ENCODE measurements at regions not wholly inside any gene's neighbourhood (a gene's known extent, or its start where the extent isn't known, plus 50 kb on each side); places are given as distances from the start of the nearest gene placed in this dataset.

- no peak overlapping the region for H2AFZ ChIP-seq (ENCODE audit: low read length)
These were observed 78.3 kb upstream of the RNU6ATAC start for GRCh38 chr9:134242706-134243105.

GRCh38 chr9:134243778-134244467 is 79.6 kb upstream of the RNU6ATAC start:
- Histone ChIP-seq H2BK15ac (ENCODE audit: low read length) (no peak overlapping the region), H3K79me1 (ENCODE audit: low read depth, low read length) (no peaks in the 10 kb centered on the region), H3K27ac (replicated peaks; ENCODE audit: low read length) (no peak overlapping the region), H4K8ac (ENCODE audit: low read depth, low read length) (no peak overlapping the region), H3K27me3 (ENCODE audit: control insufficient read depth in 3 of 3, insufficient read depth in 3 of 3, low read depth in 1 of 3, low read length in 3 of 3) (peaks cover 0 to 38% (median 0%) of the 10 kb centered on the region in 3 experiments), H3K4me3 (ENCODE audit: low read length in 2 of 2) (no peak overlapping the region), H2BK5ac (ENCODE audit: low read length) (no peak overlapping the region), H3K18ac (ENCODE audit: low read length) (no peak overlapping the region), H3K9me3 (replicated peaks in 1 of 2; ENCODE audit: control insufficient read depth in 2 of 2, insufficient read depth in 1 of 2, low read depth in 1 of 2, low read length in 2 of 2) (peaks cover 6 to 7% of the 10 kb centered on the region in 2 donors), H2BK12ac (ENCODE audit: low read length) (no peak overlapping the region), H3K4me1 (ENCODE audit: control insufficient read depth in 2 of 2, insufficient read depth in 1 of 2, low read depth in 1 of 2, low read length in 2 of 2) (peaks cover 0 to 2% of the 10 kb centered on the region in 2 donors), H3K4ac (ENCODE audit: low read length) (no peak overlapping the region), H3K9ac (ENCODE audit: low read depth, low read length, poor library complexity) (no peak overlapping the region), H2BK120ac (ENCODE audit: low read depth, low read length) (no peak overlapping the region), H3K4me2 (ENCODE audit: insufficient read depth, low read length, poor library complexity, severe bottlenecking) (no peak overlapping the region), H3K14ac (ENCODE audit: low read length) (no peak overlapping the region), H3K23ac (ENCODE audit: low read depth, low read length, poor library complexity) (no peak overlapping the region), H2AFZ (ENCODE audit: low read length) (no peak overlapping the region), H3K36me3 (replicated peaks in 1 of 2; ENCODE audit: control insufficient read depth in 2 of 2, insufficient read depth in 2 of 2, low read length in 2 of 2) (no peaks in the 10 kb centered on the region), H2AK5ac (ENCODE audit: low read depth, low read length) (no peak overlapping the region), H4K91ac (ENCODE audit: low read depth, low read length, poor library complexity) (no peak overlapping the region)
- no peak for DNase-seq (ENCODE audit: low spot score)
- WGBS, 2 donors (ENCODE audit: extremely low coverage in 2 of 2, insufficient read length in 2 of 2, insufficient replicate concordance in 1 of 2): no CpG with 5 or more reads among the region's 14 CpGs

More at GRCh38 chr9:134242706-134243105, 78.3 kb upstream of the RNU6ATAC start:
- Histone ChIP-seq H3K18ac (ENCODE audit: low read length) (peak overlapping the region; percentile 67), H3K9ac (ENCODE audit: low read depth, low read length, poor library complexity) (no peak overlapping the region), H2BK120ac (ENCODE audit: low read depth, low read length) (no peak overlapping the region), H2AK5ac (ENCODE audit: low read depth, low read length) (no peak overlapping the region), H3K4me3 (ENCODE audit: low read length in 2 of 2) (no peak overlapping the region), H4K8ac (ENCODE audit: low read depth, low read length) (no peak overlapping the region), H3K4me2 (ENCODE audit: insufficient read depth, low read length, poor library complexity, severe bottlenecking) (no peak overlapping the region), H3K23ac (ENCODE audit: low read depth, low read length, poor library complexity) (peak overlapping the region; percentile 3), H3K4ac (ENCODE audit: low read length) (no peak overlapping the region), H3K14ac (ENCODE audit: low read length) (no peak overlapping the region), H3K27ac (replicated peaks; ENCODE audit: low read length) (no peak overlapping the region), H2BK5ac (ENCODE audit: low read length) (no peak overlapping the region), H2BK15ac (ENCODE audit: low read length) (no peak overlapping the region), H3K4me1 (ENCODE audit: control insufficient read depth in 2 of 2, insufficient read depth in 1 of 2, low read depth in 1 of 2, low read length in 2 of 2) (peaks cover 0 to 2% of the 10 kb centered on the region in 2 donors), H3K27me3 (ENCODE audit: control insufficient read depth in 3 of 3, insufficient read depth in 3 of 3, low read depth in 1 of 3, low read length in 3 of 3) (peaks cover 0 to 38% (median 0%) of the 10 kb centered on the region in 3 experiments), H3K9me3 (replicated peaks in 1 of 2; ENCODE audit: control insufficient read depth in 2 of 2, insufficient read depth in 1 of 2, low read depth in 1 of 2, low read length in 2 of 2) (peaks cover 0 to 2% of the 10 kb centered on the region in 2 donors), H3K79me1 (ENCODE audit: low read depth, low read length) (no peaks in the 10 kb centered on the region), H4K91ac (ENCODE audit: low read depth, low read length, poor library complexity) (no peak overlapping the region), H2BK12ac (ENCODE audit: low read length) (no peak overlapping the region), H3K36me3 (replicated peaks in 1 of 2; ENCODE audit: control insufficient read depth in 2 of 2, insufficient read depth in 2 of 2, low read length in 2 of 2) (no peaks in the 10 kb centered on the region)
- DNase-seq (ENCODE audit: low spot score): no peak
- no CpG with 5 or more reads among the region's 19 CpGs for WGBS, 2 donors (ENCODE audit: extremely low coverage in 2 of 2, insufficient read length in 2 of 2, insufficient replicate concordance in 1 of 2)

- H4K8ac ChIP-seq (ENCODE audit: low read depth, low read length): no peak overlapping the region
- H3K4me3 ChIP-seq (ENCODE audit: low read length in 2 of 2): no peak overlapping the region
- no peaks in the 10 kb centered on the region for H3K36me3 ChIP-seq (replicated peaks in 1 of 2; ENCODE audit: control insufficient read depth in 2 of 2, insufficient read depth in 2 of 2, low read length in 2 of 2)
- no peak overlapping the region for H3K23ac ChIP-seq (ENCODE audit: low read depth, low read length, poor library complexity)
- no peak overlapping the region for H2AK5ac ChIP-seq (ENCODE audit: low read depth, low read length)
- H3K18ac ChIP-seq (ENCODE audit: low read length): no peak overlapping the region
- H2AFZ ChIP-seq (ENCODE audit: low read length): no peak overlapping the region
- no CpG with 5 or more reads among the region's 11 CpGs for WGBS, 2 donors (ENCODE audit: extremely low coverage in 2 of 2, insufficient read length in 2 of 2, insufficient replicate concordance in 1 of 2)
- no peak overlapping the region for H3K4ac ChIP-seq (ENCODE audit: low read length)
- H3K9ac ChIP-seq (ENCODE audit: low read depth, low read length, poor library complexity): no peak overlapping the region
- no peak overlapping the region for H2BK120ac ChIP-seq (ENCODE audit: low read depth, low read length)
- no peak overlapping the region for H2BK12ac ChIP-seq (ENCODE audit: low read length)
- no peak overlapping the region for H2BK5ac ChIP-seq (ENCODE audit: low read length)
- H3K4me1 ChIP-seq (ENCODE audit: control insufficient read depth in 2 of 2, insufficient read depth in 1 of 2, low read depth in 1 of 2, low read length in 2 of 2): peaks cover 0 to 2% of the 10 kb centered on the region in 2 donors
- H3K9me3 ChIP-seq (replicated peaks in 1 of 2; ENCODE audit: control insufficient read depth in 2 of 2, insufficient read depth in 1 of 2, low read depth in 1 of 2, low read length in 2 of 2): peaks cover 6 to 11% of the 10 kb centered on the region in 2 donors
- no peak overlapping the region for H3K27ac ChIP-seq (replicated peaks; ENCODE audit: low read length)
- no peak overlapping the region for H3K14ac ChIP-seq (ENCODE audit: low read length)
- H4K91ac ChIP-seq (ENCODE audit: low read depth, low read length, poor library complexity): no peak overlapping the region
- DNase-seq (ENCODE audit: low spot score): no peak
- peaks cover 0 to 28% (median 0%) of the 10 kb centered on the region in 3 experiments for H3K27me3 ChIP-seq (ENCODE audit: control insufficient read depth in 3 of 3, insufficient read depth in 3 of 3, low read depth in 1 of 3, low read length in 3 of 3)
- H2BK15ac ChIP-seq (ENCODE audit: low read length): no peak overlapping the region
- H3K79me1 ChIP-seq (ENCODE audit: low read depth, low read length): no peaks in the 10 kb centered on the region
- no peak overlapping the region for H3K4me2 ChIP-seq (ENCODE audit: insufficient read depth, low read length, poor library complexity, severe bottlenecking)
These were observed 80.8 kb upstream of the RNU6ATAC start for GRCh38 chr9:134245179-134245578.

GRCh38 chr9:134247918-134248631 is 78.2 kb upstream of the RXRA start:
- Histone ChIP-seq H3K9ac (ENCODE audit: low read depth, low read length, poor library complexity) (no peak overlapping the region), H2BK15ac (ENCODE audit: low read length) (no peak overlapping the region), H3K27ac (replicated peaks; ENCODE audit: low read length) (no peak overlapping the region), H2AFZ (ENCODE audit: low read length) (no peak overlapping the region), H4K91ac (ENCODE audit: low read depth, low read length, poor library complexity) (no peak overlapping the region), H3K18ac (ENCODE audit: low read length) (no peak overlapping the region), H3K27me3 (ENCODE audit: control insufficient read depth in 3 of 3, insufficient read depth in 3 of 3, low read depth in 1 of 3, low read length in 3 of 3) (peaks cover 0 to 10% (median 0%) of the 10 kb centered on the region in 3 experiments), H3K4me3 (ENCODE audit: low read length in 2 of 2) (no peak overlapping the region), H3K79me1 (ENCODE audit: low read depth, low read length) (no peaks in the 10 kb centered on the region), H2BK5ac (ENCODE audit: low read length) (no peak overlapping the region), H2BK12ac (ENCODE audit: low read length) (no peak overlapping the region), H3K14ac (ENCODE audit: low read length) (no peak overlapping the region), H3K4me1 (ENCODE audit: control insufficient read depth in 2 of 2, insufficient read depth in 1 of 2, low read depth in 1 of 2, low read length in 2 of 2) (no peaks in the 10 kb centered on the region), H3K9me3 (replicated peaks in 1 of 2; ENCODE audit: control insufficient read depth in 2 of 2, insufficient read depth in 1 of 2, low read depth in 1 of 2, low read length in 2 of 2) (peaks cover 6 to 9% of the 10 kb centered on the region in 2 donors), H4K8ac (ENCODE audit: low read depth, low read length) (no peak overlapping the region), H2AK5ac (ENCODE audit: low read depth, low read length) (no peak overlapping the region), H3K4ac (ENCODE audit: low read length) (no peak overlapping the region), H3K4me2 (ENCODE audit: insufficient read depth, low read length, poor library complexity, severe bottlenecking) (no peak overlapping the region), H3K23ac (ENCODE audit: low read depth, low read length, poor library complexity) (no peak overlapping the region), H3K36me3 (replicated peaks in 1 of 2; ENCODE audit: control insufficient read depth in 2 of 2, insufficient read depth in 2 of 2, low read length in 2 of 2) (no peaks in the 10 kb centered on the region), H2BK120ac (ENCODE audit: low read depth, low read length) (no peak overlapping the region)
- no peak for DNase-seq (ENCODE audit: low spot score)
- WGBS, 2 donors (ENCODE audit: extremely low coverage in 2 of 2, insufficient read length in 2 of 2, insufficient replicate concordance in 1 of 2): no CpG with 5 or more reads among the region's 5 CpGs
